KOPT-K1 (cell line): ENCODE measurements at regions not wholly inside any gene's neighbourhood (a gene's known extent, or its start where the extent isn't known, plus 50 kb on each side); places are given as distances from the start of the nearest gene placed in this dataset.

Experiments used
- H3K27ac ChIP-seq: fragments of 200-600 bp; sonication (generic); 2 replicates; pipeline ENCODE4 v1.5.1; 2016; ENCODE audit warnings: antibody characterized with exemption, mild to moderate bottlenecking, low read depth, low read length; ENCODE audit not compliant: poor library complexity, severe bottlenecking
- H3K36me3 ChIP-seq: fragments of 200-600 bp; sonication (generic); 2 replicates; pipeline ENCODE4 v1.5.1; 2017; ENCODE audit warnings: antibody characterized with exemption, mild to moderate bottlenecking, low read length, moderate library complexity; ENCODE audit not compliant: insufficient read depth
- H3K9me3 ChIP-seq: fragments of 200-600 bp; sonication (generic); 2 replicates; pipeline ENCODE4 v1.5.1; 2017; ENCODE audit warnings: antibody characterized with exemption, low read length, mild to moderate bottlenecking; ENCODE audit not compliant: insufficient read depth, poor library complexity, severe bottlenecking

- no peak overlapping the region for H3K27ac ChIP-seq
- no peaks in the 10 kb centered on the region for H3K9me3 ChIP-seq
- no peaks in the 10 kb centered on the region for H3K36me3 ChIP-seq
Measured at GRCh38 chr22:48517039-48518030, 1310.3 kb downstream of the BRD1 start.

DNA sequence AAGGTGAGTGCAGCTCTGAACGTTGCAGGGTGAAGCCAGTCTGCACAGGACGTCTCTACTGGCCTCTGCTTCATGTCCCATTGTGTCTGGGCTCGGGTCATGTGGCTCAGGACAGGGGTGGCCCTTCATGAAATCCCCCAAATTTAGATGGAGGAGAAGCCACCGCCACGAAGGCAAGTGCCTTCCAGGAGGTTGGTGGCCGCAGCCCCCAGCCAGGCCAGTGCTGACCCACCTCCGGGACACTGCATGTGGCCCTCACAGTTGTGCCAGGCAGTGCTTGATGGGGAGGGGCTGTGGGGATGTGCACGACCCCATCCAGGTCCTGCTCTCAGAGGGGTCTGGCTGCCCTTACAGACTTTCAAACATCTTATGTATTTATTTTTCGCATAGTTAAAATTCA is 1311.1 kb downstream of the BRD1 start:
- Histone ChIP-seq H3K36me3 (no peaks in the 10 kb centered on the region), H3K9me3 (no peaks in the 10 kb centered on the region), H3K27ac (no peak overlapping the region)

DNA sequence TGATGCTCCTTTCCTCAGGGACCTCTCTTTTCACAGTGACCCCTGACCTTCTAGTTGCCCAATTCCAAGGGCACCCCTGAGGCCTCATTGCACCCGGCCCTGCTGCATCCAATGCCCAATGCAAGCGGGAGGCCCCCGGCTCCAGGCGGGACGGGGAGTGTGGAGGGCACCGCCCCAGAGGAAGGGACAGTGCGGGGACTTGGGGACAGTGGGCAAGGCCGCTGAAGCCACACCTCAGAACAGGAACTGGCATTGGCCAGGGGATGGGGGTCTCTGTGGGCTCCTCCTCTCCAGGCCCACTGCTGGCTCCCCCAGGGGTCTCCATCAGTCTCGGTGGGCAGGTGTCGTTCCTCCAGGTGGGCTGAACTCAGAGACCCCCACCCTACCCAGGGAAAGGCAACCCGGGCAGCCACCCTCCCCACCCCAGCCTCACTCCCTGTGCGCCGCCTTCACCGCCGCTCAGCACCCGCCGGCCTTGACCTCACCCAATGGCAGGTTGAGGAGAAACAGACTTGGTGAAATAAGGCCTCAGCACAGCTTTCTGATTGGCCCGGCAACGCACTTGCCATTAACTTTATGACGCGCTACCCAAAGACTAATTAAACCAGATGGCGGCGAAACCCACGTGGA is 1312.0 kb downstream of the BRD1 start:
- Histone ChIP-seq H3K27ac (no peak overlapping the region), H3K9me3 (no peaks in the 10 kb centered on the region), H3K36me3 (no peaks in the 10 kb centered on the region)

DNA sequence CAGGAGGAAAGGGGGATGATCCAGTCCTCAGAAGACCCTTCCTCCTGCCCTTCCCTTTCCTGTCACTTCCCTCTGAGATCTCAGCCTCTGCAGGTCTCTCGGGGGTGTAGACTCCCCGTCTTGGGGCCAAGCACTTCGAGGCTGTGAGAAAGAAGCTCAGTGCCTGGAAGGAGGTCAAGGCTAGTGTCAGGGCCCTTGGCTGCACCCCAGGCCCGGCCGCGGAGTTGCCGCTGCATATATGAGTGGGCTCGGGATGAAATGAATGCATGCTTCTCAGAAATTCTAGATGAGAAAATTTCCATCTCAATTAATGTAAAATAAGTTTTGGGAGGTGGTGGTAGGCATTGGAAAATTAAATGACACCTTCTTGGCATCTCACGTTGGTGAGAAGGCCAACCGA is 1313.7 kb downstream of the BRD1 start:
- H3K9me3 ChIP-seq: no peaks in the 10 kb centered on the region
- no peaks in the 10 kb centered on the region for H3K36me3 ChIP-seq
- H3K27ac ChIP-seq: no peak overlapping the region

DNA sequence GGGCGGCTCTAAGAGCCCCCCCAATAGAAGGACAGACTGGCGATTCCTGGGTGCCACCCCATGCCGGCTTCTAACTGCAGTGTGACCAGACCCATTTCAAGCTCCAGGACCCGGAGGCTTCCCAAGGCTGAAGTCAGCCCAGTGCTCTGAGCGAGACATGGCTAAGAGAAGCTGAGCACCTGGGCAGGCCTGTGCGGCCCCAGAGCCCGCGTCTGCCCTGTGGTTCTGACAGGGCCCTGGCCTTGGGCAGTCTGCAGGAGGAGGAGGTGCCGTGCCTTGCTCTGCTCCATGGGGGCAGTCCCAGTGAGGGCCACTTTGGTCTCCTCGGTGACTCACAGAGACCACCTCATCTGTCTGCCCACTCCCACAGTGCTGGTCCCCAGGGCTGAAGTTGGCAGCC is 1314.2 kb downstream of the BRD1 start:
- no peaks in the 10 kb centered on the region for H3K36me3 ChIP-seq
- no peaks in the 10 kb centered on the region for H3K9me3 ChIP-seq
- H3K27ac ChIP-seq: no peak overlapping the region

DNA sequence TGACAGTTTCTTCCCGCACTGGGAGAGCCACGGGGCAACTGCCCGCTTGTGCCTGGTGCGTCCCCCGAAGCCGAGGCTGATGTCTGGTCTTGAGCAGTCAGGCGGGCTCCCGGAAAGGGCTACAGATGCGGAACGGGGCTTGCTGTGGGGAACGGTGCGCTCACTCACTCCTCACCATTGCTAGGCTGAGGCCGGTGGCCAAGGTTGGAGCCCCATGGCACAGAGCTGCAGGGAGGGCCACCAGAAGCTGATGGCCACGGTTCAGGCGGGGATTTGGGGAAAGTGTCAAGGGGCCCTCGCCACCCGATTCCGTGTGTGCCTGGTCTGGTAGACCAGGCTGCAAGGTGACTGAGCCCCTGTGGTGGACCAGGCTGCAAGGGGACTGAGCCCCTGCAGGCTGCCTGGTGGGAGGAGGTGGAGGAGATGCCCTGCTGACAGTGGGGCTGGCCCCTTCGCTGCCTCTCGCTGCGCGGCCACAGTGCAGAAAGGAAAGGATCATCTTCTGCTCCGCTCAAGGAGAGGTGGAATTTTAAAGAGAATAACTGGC is 1315.8 kb downstream of the BRD1 start:
- H3K36me3 ChIP-seq: no peaks in the 10 kb centered on the region
- H3K9me3 ChIP-seq: no peaks in the 10 kb centered on the region
- no peak overlapping the region for H3K27ac ChIP-seq

DNA sequence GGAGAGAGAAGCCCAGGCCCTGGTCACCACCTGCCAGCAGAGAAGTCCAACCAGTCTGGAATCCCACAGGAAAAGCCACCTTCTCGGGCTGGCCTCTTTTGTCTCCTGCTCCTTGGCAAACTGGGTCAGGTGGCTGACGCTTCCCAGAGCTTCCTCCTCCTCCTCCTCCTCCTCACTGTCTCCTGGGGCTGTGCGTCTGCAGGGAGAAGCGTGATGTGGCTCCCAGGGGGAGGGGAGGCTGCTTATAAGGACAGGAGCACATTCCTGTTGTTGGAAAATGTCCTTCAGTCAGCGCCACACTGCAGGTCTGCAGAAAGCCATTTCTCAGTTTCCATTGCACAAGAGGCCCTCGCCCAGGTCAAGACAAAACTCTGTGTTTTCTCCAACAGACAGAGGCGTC is 1316.5 kb downstream of the BRD1 start:
- no peaks in the 10 kb centered on the region for H3K9me3 ChIP-seq
- H3K27ac ChIP-seq: no peak overlapping the region
- no peaks in the 10 kb centered on the region for H3K36me3 ChIP-seq

DNA sequence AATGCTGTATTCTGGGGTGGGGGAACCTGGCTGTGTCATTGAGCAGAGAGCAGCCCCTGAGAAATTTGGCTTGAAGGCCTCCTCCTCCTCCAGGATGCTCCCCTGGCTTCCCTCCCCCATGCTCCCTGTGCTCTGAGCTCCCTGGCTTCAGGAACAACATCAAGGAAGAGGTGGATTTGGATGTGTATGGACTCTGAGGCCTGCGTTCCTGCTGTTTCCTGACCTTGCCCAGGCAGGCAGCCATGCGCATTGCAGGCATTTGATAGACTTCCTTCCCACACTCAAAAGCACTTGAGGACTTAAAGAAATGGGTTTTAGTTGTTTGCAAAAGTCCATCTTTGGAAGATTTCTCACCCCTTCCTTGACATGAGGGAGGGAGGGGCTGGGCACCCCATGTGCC is 1317.1 kb downstream of the BRD1 start:
- Histone ChIP-seq H3K36me3 (no peaks in the 10 kb centered on the region), H3K9me3 (no peaks in the 10 kb centered on the region), H3K27ac (no peak overlapping the region)

GRCh38 chr22:48507595-48508350 is 1319.9 kb downstream of the BRD1 start:
- Histone ChIP-seq H3K27ac (no peak overlapping the region), H3K9me3 (no peaks in the 10 kb centered on the region), H3K36me3 (no peaks in the 10 kb centered on the region)

- Histone ChIP-seq H3K9me3 (no peaks in the 10 kb centered on the region), H3K36me3 (no peaks in the 10 kb centered on the region), H3K27ac (no peak overlapping the region)
Measured at GRCh38 chr22:48507171-48507570, 1320.5 kb downstream of the BRD1 start.

- Histone ChIP-seq H3K36me3 (no peaks in the 10 kb centered on the region), H3K27ac (no peak overlapping the region), H3K9me3 (no peaks in the 10 kb centered on the region)
Measured at GRCh38 chr22:48506506-48507145, 1321.0 kb downstream of the BRD1 start.

GRCh38 chr22:48505891-48506290 is 1321.8 kb downstream of the BRD1 start:
- Histone ChIP-seq H3K9me3 (no peaks in the 10 kb centered on the region), H3K36me3 (no peaks in the 10 kb centered on the region), H3K27ac (no peak overlapping the region)

GRCh38 chr22:48504519-48505140 is 1323.0 kb downstream of the BRD1 start:
- no peak overlapping the region for H3K27ac ChIP-seq
- no peaks in the 10 kb centered on the region for H3K36me3 ChIP-seq
- H3K9me3 ChIP-seq: no peaks in the 10 kb centered on the region

DNA sequence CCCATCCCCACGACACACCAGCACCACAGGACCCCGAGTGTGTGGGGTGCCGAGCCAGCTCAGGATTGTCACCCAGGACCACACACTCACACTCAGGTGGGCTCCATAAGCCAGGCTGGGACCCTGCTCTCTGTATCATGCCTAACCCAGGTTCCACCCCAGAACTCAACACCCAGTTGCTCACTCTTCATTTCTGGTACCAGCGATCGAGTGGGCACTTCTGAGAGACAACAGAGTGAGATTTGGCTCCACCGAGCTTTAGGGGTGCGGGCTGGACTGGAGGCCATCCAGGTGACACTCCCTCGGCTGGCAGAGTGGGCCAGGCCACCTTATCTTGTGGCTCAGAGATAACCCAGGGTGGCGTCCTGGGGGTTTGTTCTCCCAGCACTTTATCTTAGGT is 1323.8 kb downstream of the BRD1 start:
- Histone ChIP-seq H3K36me3 (no peaks in the 10 kb centered on the region), H3K27ac (no peak overlapping the region), H3K9me3 (no peaks in the 10 kb centered on the region)
